ENCODE measurements at regions not wholly inside any gene's neighbourhood (a gene's known extent, or its start where the extent isn't known, plus 50 kb on each side); places are given as distances from the start of the nearest gene placed in this dataset.

- CTCF ChIA-PET = no interaction called here
- no peak for DNase-seq (ENCODE audit: extremely low spot score)
- POLR2A ChIA-PET = no interaction called here
- TF ChIP-seq CTCF (IDR thresholded peaks at IDR 0.05; ENCODE audit: control extremely low read depth, extremely low read depth, low read depth, missing control alignments) = no peak
Observed at GRCh38 chr10:83333566-83333965, 805.7 kb upstream of the GHITM start.

- TF ChIP-seq CTCF (IDR thresholded peaks at IDR 0.05; ENCODE audit: control extremely low read depth, extremely low read depth, low read depth, missing control alignments) = no peak
- DNase-seq (ENCODE audit: extremely low spot score) = no peak
- CTCF ChIA-PET = no interaction called here
- POLR2A ChIA-PET = no interaction called here
Observed at GRCh38 chr10:83343676-83344075, 795.6 kb upstream of the GHITM start.

- ChIA-PET POLR2A (no interaction called here), CTCF (no interaction called here)
- DNase-seq (ENCODE audit: extremely low spot score) = no peak
- no peak for TF ChIP-seq CTCF (IDR thresholded peaks at IDR 0.05; ENCODE audit: control extremely low read depth, extremely low read depth, low read depth, missing control alignments)
Observed at GRCh38 chr10:83346266-83346910, 792.9 kb upstream of the GHITM start.

GRCh38 chr10:83352588-83352987 lies 786.7 kb upstream of the GHITM start:
- DNase-seq (ENCODE audit: extremely low spot score) = no peak
- no peak for TF ChIP-seq CTCF (IDR thresholded peaks at IDR 0.05; ENCODE audit: control extremely low read depth, extremely low read depth, low read depth, missing control alignments)
- CTCF ChIA-PET = no interaction called here
- POLR2A ChIA-PET = no interaction called here

GRCh38 chr10:83354456-83354855 lies 784.9 kb upstream of the GHITM start:
- no peak for TF ChIP-seq CTCF (IDR thresholded peaks at IDR 0.05; ENCODE audit: control extremely low read depth, extremely low read depth, low read depth, missing control alignments)
- no peak for DNase-seq (ENCODE audit: extremely low spot score)
- ChIA-PET CTCF (no interaction called here), POLR2A (no interaction called here)

GRCh38 chr10:83357004-83357403 lies 782.3 kb upstream of the GHITM start:
- ChIA-PET POLR2A (no interaction called here), CTCF (no interaction called here)
- no peak for TF ChIP-seq CTCF (IDR thresholded peaks at IDR 0.05; ENCODE audit: control extremely low read depth, extremely low read depth, low read depth, missing control alignments)
- no peak for DNase-seq (ENCODE audit: extremely low spot score)

- ChIA-PET POLR2A (no interaction called here), CTCF (interaction anchor here (0.9 to 1.2 kb wide), 2 partner anchors 11 to 29 kb away, joined by 3 read pairs; no protein-coding TSS in a partner anchor)
- no peak for TF ChIP-seq CTCF (IDR thresholded peaks at IDR 0.05; ENCODE audit: control extremely low read depth, extremely low read depth, low read depth, missing control alignments)
- DNase-seq (ENCODE audit: extremely low spot score) = no peak
Observed at GRCh38 chr10:83357627-83358026, 781.7 kb upstream of the GHITM start.

Data from GM10248 (cell line).